Fibroblast of lung (primary cell): ENCODE measurements at regions not wholly inside any gene's neighbourhood (a gene's known extent, or its start where the extent isn't known, plus 50 kb on each side); places are given as distances from the start of the nearest gene placed in this dataset.

ENCODE experiments used
- CTCF ChIP-seq, 2 donors: IDR thresholded peaks in 1 of 2; conservative IDR thresholded peaks in 1 of 2; 1 replicate in 1 of 2; 2 replicates in 1 of 2; pipeline ENCODE4 v1.5.1; 2011 to 2012; ENCODE audit warnings: low read length in 2 of 2, control low read depth in 1 of 2, inconsistent platforms in 1 of 2, low read depth in 1 of 2, mild to moderate bottlenecking in 1 of 2
- EZH2 ChIP-seq: IDR thresholded peaks from 2 replicates; pipeline ENCODE4 v1.5.1; 2012; ENCODE audit warnings: low read length, control low read depth, mild to moderate bottlenecking; ENCODE audit errors: missing control alignments

GRCh38 chr18:1308686-1309085 lies 404.0 kb downstream of the ADCYAP1 start:
- TF ChIP-seq CTCF (conservative IDR thresholded peaks at IDR 0.05 in 1 of 2, IDR thresholded peaks at IDR 0.05 in 1 of 2; ENCODE audit: low read depth in 1 of 2, low read length in 2 of 2), result no peak
- no peak for TF ChIP-seq EZH2
